DND-41 (cell line): ENCODE measurements at regions not wholly inside any gene's neighbourhood (a gene's known extent, or its start where the extent isn't known, plus 50 kb on each side); places are given as distances from the start of the nearest gene placed in this dataset.

Experiments
- CTCF ChIP-seq: IDR thresholded peaks from 2 replicates; pipeline ENCODE4 v1.5.1; 2012; ENCODE audit warnings: borderline replicate concordance, low read length, moderate library complexity, mild to moderate bottlenecking; ENCODE audit not compliant: poor library complexity, severe bottlenecking; ENCODE audit errors: extremely low read depth
- EZH2 ChIP-seq: IDR thresholded peaks from 3 replicates; pipeline ENCODE4 v1.6.1; 2012; ENCODE audit warnings: borderline replicate concordance, low read depth, mild to moderate bottlenecking, moderate library complexity, low read length, inconsistent platforms; ENCODE audit not compliant: severe bottlenecking

GRCh38 chr6:40802481-40802880, 215.3 kb upstream of the LRFN2 start:
- TF ChIP-seq CTCF: no peak
- TF ChIP-seq EZH2: no peak
